Keratinocyte (primary cell): ENCODE measurements at regions not wholly inside any gene's neighbourhood (a gene's known extent, or its start where the extent isn't known, plus 50 kb on each side); places are given as distances from the start of the nearest gene placed in this dataset.

Source experiments
- DNase-seq: peaks from one replicate; pipeline ENCODE4 v3.0.0-alpha.2; 2011; ENCODE audit warnings: low read depth, missing footprints, low spot score
- FAIRE-seq: peaks from 2 replicates; lab custom pipeline; 2011; peaks lifted over from hg19 to GRCh38; lab: Jason Lieb, UNC
- H2AFZ ChIP-seq: 2 replicates; pipeline ENCODE4 v1.6.0; 2012; ENCODE audit warnings: low read length, control low read depth, inconsistent platforms; ENCODE audit not compliant: control insufficient read depth
- H3K27ac ChIP-seq: 2 replicates; pipeline ENCODE4 v1.5.1; 2011; ENCODE audit warnings: low read length; ENCODE audit not compliant: control insufficient read depth, insufficient read depth
- H3K27me3 ChIP-seq: 3 replicates; pipeline ENCODE4 v1.6.0; 2011; ENCODE audit warnings: low read length; ENCODE audit not compliant: control insufficient read depth, insufficient read depth; ENCODE audit errors: extremely low read depth
- H3K36me3 ChIP-seq, 2 experiments: 2 replicates in 1 of 2; 3 replicates in 1 of 2; pipeline ENCODE4 v1.5.1; 2011; ENCODE audit warnings: low read length in 2 of 2, mild to moderate bottlenecking in 1 of 2; ENCODE audit not compliant: control insufficient read depth in 2 of 2, insufficient read depth in 2 of 2; ENCODE audit errors: extremely low read depth in 1 of 2
- H3K4me1 ChIP-seq: 3 replicates; pipeline ENCODE4 v1.5.1; 2011; ENCODE audit warnings: low read length; ENCODE audit not compliant: control insufficient read depth, insufficient read depth; ENCODE audit errors: extremely low read depth
- H3K4me2 ChIP-seq: 3 replicates; pipeline ENCODE4 v1.6.0; 2011; ENCODE audit warnings: low read depth, low read length; ENCODE audit not compliant: control insufficient read depth, insufficient read depth; ENCODE audit errors: extremely low read depth
- H3K4me3 ChIP-seq, 3 experiments: fragments of 200-600 bp in 1 of 3; sonication (generic) in 1 of 3; 2 replicates in 2 of 3; 3 replicates in 1 of 3; pipeline ENCODE4 v1.5.1; 2011 to 2016; ENCODE audit warnings: low read length in 3 of 3, mild to moderate bottlenecking in 3 of 3, control low read depth in 2 of 3, inconsistent platforms in 1 of 3, low read depth in 1 of 3, mixed read lengths in 1 of 3, mixed run types in 1 of 3, moderate library complexity in 1 of 3; ENCODE audit not compliant: control insufficient read depth in 2 of 3, insufficient read depth in 2 of 3; ENCODE audit errors: extremely low read depth in 1 of 3
- H3K79me2 ChIP-seq: 2 replicates; pipeline ENCODE4 v1.6.0; 2012; ENCODE audit warnings: low read length; ENCODE audit not compliant: control insufficient read depth, insufficient read depth
- H3K9ac ChIP-seq: 3 replicates; pipeline ENCODE4 v1.6.0; 2011; ENCODE audit warnings: low read length; ENCODE audit not compliant: control insufficient read depth, insufficient read depth; ENCODE audit errors: extremely low read depth
- H3K9me1 ChIP-seq: 3 replicates; pipeline ENCODE4 v1.6.0; 2011; ENCODE audit warnings: low read length; ENCODE audit not compliant: control insufficient read depth, insufficient read depth; ENCODE audit errors: extremely low read depth
- H3K9me3 ChIP-seq: 2 replicates; pipeline ENCODE4 v1.5.1; 2012; ENCODE audit warnings: low read depth, low read length; ENCODE audit not compliant: control insufficient read depth
- H4K20me1 ChIP-seq: 3 replicates; pipeline ENCODE4 v1.6.0; 2011; ENCODE audit warnings: low read length; ENCODE audit not compliant: control insufficient read depth, insufficient read depth; ENCODE audit errors: extremely low read depth
- CTCF ChIP-seq, 3 experiments: IDR thresholded peaks in 1 of 3; conservative IDR thresholded peaks in 1 of 3; optimal IDR thresholded peaks in 1 of 3; 2 replicates in 2 of 3; 3 replicates in 1 of 3; pipeline versions ENCODE3 to v1.5.1; 2011; ENCODE audit warnings: low read length in 3 of 3, mild to moderate bottlenecking in 3 of 3, moderate library complexity in 2 of 3, control low read depth in 1 of 3, inconsistent platforms in 1 of 3; ENCODE audit not compliant: insufficient read depth in 2 of 3; ENCODE audit errors: extremely low read depth in 1 of 3
- EZH2 ChIP-seq: IDR thresholded peaks from one replicate; pipeline ENCODE4 v1.6.1; 2012; ENCODE audit warnings: inconsistent platforms, mild to moderate bottlenecking, low read length, moderate library complexity
- dilution Hi-C: fragments of 300-500 bp; cut with MboI; formaldehyde crosslinking; loops from one replicate; pipeline ENCODE4 v1.7.0; 2020; ENCODE audit warnings: low sequenced_read_pairs; ENCODE audit not compliant: extremely low pct_ligation_motif_present

DNA sequence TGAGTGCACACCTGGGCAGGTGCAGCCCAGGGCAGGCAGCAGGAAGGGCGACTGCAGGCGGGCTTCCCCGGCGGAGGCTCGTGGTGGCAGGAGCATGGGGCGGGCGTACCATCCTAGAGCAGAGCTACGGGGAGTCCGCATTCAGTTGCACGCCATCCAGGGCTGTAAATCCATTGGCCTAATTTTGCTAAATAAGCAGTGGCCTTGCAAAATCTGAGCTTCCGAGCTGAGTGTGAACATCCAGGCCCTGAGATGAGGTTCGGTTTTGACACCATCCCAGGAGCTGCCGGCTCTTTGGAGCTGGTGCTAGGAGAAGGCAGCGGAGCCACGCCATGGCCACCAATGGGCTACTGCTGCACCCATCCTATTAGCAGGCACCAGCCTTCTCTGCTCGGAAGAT is 664.8 kb downstream of the BRD1 start:
- peaks cover 17% of the 10 kb centered on the region for H3K9me3 ChIP-seq

DNA sequence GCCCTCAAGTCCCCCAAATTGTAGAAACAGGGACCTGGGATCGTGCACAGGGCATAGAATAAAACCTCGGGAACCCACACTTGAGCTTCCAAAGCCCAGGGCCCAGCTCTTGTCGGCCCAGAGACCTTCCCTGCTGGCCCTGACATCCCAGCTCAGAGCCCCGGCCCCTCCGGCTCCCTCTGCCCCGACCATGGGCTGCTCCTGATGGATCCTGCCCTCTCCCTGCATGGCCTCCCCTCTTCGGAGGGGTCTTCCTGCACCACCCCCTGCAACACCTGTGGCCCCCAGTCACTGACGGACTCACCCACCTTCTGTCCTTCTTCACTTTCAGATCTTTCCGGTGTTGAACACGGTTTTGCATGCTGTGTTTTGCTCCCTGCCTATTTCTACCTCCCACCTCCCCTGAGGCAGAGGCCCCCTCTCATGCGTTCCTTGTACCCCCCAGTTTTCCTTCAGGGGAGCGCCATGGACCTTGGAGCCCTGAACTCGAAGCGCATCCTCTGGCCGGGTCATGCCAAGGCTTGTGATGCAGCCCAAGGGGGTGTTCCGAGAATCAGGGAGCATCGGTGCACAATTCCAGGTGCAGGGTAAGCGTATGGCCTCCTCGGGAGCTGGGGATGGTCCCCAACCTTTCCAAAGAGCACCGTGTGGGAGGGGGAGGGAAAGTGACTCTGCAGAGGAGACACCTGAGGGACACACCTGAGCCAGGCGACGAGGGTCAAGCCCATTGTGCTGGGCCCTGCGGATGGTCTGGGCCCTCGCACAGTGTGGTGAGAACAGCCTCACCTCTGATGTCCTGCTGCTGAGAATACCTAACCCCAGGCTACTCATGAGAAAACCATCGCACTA is 666.4 kb downstream of the BRD1 start:
- H3K9me1 ChIP-seq = no peaks in the 10 kb centered on the region
- no peak overlapping the region for H2AFZ ChIP-seq
- H3K4me1 ChIP-seq = no peaks in the 10 kb centered on the region
- no peak for FAIRE-seq
- dilution Hi-C loops = no loop called here
- no peak overlapping the region for H3K4me3 ChIP-seq
- DNase-seq = no peak
- H3K27ac ChIP-seq = no peak overlapping the region
- no peaks in the 10 kb centered on the region for H3K36me3 ChIP-seq
- H3K27me3 ChIP-seq = no peaks in the 10 kb centered on the region
- H3K9ac ChIP-seq = no peak overlapping the region
- peaks cover 17% of the 10 kb centered on the region for H3K9me3 ChIP-seq
- TF ChIP-seq EZH2 (no peak), CTCF (optimal IDR thresholded peaks at IDR 0.05 in 1 of 3, IDR thresholded peaks at IDR 0.05 in 1 of 3, conservative IDR thresholded peaks at IDR 0.05 in 1 of 3; ENCODE audit: extremely low read depth in 1 of 3, insufficient read depth in 2 of 3, low read length in 3 of 3) (no peak)
- H4K20me1 ChIP-seq = no peaks in the 10 kb centered on the region
- H3K4me2 ChIP-seq = no peak overlapping the region
- no peaks in the 10 kb centered on the region for H3K79me2 ChIP-seq

More for the DNA sequence above, 664.8 kb downstream of the BRD1 start:
- Histone ChIP-seq H3K27me3 (no peaks in the 10 kb centered on the region), H4K20me1 (no peaks in the 10 kb centered on the region), H3K79me2 (no peaks in the 10 kb centered on the region), H3K36me3 (no peaks in the 10 kb centered on the region), H3K9ac (no peak overlapping the region), H3K9me1 (no peaks in the 10 kb centered on the region), H3K4me3 (no peak overlapping the region), H3K4me1 (no peaks in the 10 kb centered on the region), H3K4me2 (no peak overlapping the region), H2AFZ (no peak overlapping the region), H3K27ac (no peak overlapping the region)
- FAIRE-seq (no peak), DNase-seq (no peak)
- no peak for TF ChIP-seq EZH2
- TF ChIP-seq CTCF (optimal IDR thresholded peaks at IDR 0.05 in 1 of 3, IDR thresholded peaks at IDR 0.05 in 1 of 3, conservative IDR thresholded peaks at IDR 0.05 in 1 of 3; ENCODE audit: extremely low read depth in 1 of 3, insufficient read depth in 2 of 3, low read length in 3 of 3) = no peak
- dilution Hi-C loops = no loop called here
